ENCODE measurements at regions not wholly inside any gene's neighbourhood (a gene's known extent, or its start where the extent isn't known, plus 50 kb on each side); places are given as distances from the start of the nearest gene placed in this dataset.

GRCh38 chr4:141413366-141413765 is 192.7 kb downstream of the ZNF330 start:
- Histone ChIP-seq H3K4me1 (no peaks in the 10 kb centered on the region), H3K9me3 (no peaks in the 10 kb centered on the region), H3K36me3 (no peaks in the 10 kb centered on the region), H3K27me3 (no peaks in the 10 kb centered on the region), H3K4me3 (no peak overlapping the region), H3K27ac (no peak overlapping the region)
- TF ChIP-seq, protein P1, sequence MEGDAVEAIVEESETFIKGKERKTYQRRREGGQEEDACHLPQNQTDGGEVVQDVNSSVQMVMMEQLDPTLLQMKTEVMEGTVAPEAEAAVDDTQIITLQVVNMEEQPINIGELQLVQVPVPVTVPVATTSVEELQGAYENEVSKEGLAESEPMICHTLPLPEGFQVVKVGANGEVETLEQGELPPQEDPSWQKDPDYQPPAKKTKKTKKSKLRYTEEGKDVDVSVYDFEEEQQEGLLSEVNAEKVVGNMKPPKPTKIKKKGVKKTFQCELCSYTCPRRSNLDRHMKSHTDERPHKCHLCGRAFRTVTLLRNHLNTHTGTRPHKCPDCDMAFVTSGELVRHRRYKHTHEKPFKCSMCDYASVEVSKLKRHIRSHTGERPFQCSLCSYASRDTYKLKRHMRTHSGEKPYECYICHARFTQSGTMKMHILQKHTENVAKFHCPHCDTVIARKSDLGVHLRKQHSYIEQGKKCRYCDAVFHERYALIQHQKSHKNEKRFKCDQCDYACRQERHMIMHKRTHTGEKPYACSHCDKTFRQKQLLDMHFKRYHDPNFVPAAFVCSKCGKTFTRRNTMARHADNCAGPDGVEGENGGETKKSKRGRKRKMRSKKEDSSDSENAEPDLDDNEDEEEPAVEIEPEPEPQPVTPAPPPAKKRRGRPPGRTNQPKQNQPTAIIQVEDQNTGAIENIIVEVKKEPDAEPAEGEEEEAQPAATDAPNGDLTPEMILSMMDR (IDR thresholded peaks at IDR 0.05), result no peak
- no peak for TF ChIP-seq POLR2A (IDR thresholded peaks at IDR 0.05)
- no peak for TF ChIP-seq POLR2AphosphoS5 (IDR thresholded peaks at IDR 0.05)
- TF ChIP-seq EP300 (IDR thresholded peaks at IDR 0.05), result no peak
- DNase-seq (no peak), ATAC-seq (ENCODE audit: low FRiP score in 2 of 2) (no peak)
- WGBS, 2 donors, result 71 to 80% methylated on average over 2 of the region's 2 CpGs

DNA sequence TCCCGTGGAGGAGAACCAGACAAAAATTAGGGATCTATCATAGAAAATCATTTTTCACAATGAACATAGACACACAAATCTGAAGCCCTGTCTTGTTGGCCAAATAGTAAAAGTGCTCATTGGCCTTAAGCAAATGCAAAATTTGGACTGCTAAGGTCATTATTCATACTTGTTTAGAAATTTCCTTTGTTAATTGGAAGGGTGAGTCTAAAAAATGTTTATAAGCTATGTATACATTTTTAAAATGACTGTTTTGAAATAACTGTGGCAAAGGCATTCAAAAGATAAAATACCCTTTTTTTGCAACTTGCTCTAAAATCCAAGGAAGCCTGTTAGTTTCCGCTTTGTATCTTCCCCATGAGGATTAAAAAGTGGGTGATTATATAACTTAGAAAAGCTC is 195.0 kb downstream of the ZNF330 start:
- H3K9me3 ChIP-seq, result no peaks in the 10 kb centered on the region
- no peaks in the 10 kb centered on the region for H3K27me3 ChIP-seq
- H3K36me3 ChIP-seq, result no peaks in the 10 kb centered on the region
- no peak for ATAC-seq (ENCODE audit: low FRiP score in 2 of 2)
- no peak overlapping the region for H3K27ac ChIP-seq
- WGBS, 2 donors, result 70 to 72% methylated on average over 2 of the region's 2 CpGs
- H3K4me3 ChIP-seq, result no peak overlapping the region
- DNase-seq, result no peak
- H3K4me1 ChIP-seq, result no peaks in the 10 kb centered on the region
- TF ChIP-seq EP300 (IDR thresholded peaks at IDR 0.05), result no peak
- no peak for TF ChIP-seq POLR2AphosphoS5 (IDR thresholded peaks at IDR 0.05)
- no peak for TF ChIP-seq POLR2A (IDR thresholded peaks at IDR 0.05)
- TF ChIP-seq, protein P1 (IDR thresholded peaks at IDR 0.05), result no peak

DNA sequence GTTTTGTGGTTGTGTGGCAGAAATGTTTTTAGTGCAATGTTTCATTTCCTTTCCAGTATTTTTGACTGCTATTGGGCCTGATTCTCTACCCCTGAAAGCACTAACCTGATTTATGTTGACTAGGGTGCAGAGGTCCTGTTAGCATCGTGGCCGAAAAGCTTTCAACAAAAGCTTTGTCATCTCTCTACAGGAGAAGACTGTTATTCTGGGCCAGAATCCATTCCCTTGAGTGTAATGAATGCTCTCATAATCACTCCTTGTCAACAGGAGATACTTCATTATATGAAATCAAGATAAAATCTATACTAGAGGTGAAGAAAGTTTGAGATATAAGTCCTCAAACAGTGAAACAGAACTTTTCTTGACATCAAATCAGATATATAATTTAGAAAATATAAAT is 195.5 kb downstream of the ZNF330 start:
- ATAC-seq (ENCODE audit: low FRiP score in 2 of 2) (no peak), DNase-seq (no peak)
- no peaks in the 10 kb centered on the region for H3K9me3 ChIP-seq
- H3K36me3 ChIP-seq, result no peaks in the 10 kb centered on the region
- no peak overlapping the region for H3K27ac ChIP-seq
- H3K4me3 ChIP-seq, result no peak overlapping the region
- no peaks in the 10 kb centered on the region for H3K27me3 ChIP-seq
- WGBS, 2 donors, result 67 to 72% methylated on average over 2 of the region's 2 CpGs
- no peaks in the 10 kb centered on the region for H3K4me1 ChIP-seq
- no peak for TF ChIP-seq EP300 (IDR thresholded peaks at IDR 0.05)
- no peak for TF ChIP-seq POLR2AphosphoS5 (IDR thresholded peaks at IDR 0.05)
- TF ChIP-seq POLR2A (IDR thresholded peaks at IDR 0.05), result no peak
- TF ChIP-seq, protein P1 (IDR thresholded peaks at IDR 0.05), result no peak

GRCh38 chr4:141416677-141417363 is 196.1 kb downstream of the ZNF330 start:
- 84 to 85% methylated on average over 4 of the region's 4 CpGs for WGBS, 2 donors
- Histone ChIP-seq H3K27ac (no peak overlapping the region), H3K27me3 (no peaks in the 10 kb centered on the region), H3K36me3 (no peaks in the 10 kb centered on the region), H3K4me3 (no peak overlapping the region), H3K9me3 (no peaks in the 10 kb centered on the region), H3K4me1 (no peaks in the 10 kb centered on the region)
- TF ChIP-seq, protein P1 (IDR thresholded peaks at IDR 0.05), result no peak
- TF ChIP-seq POLR2A (IDR thresholded peaks at IDR 0.05) (no peak), POLR2AphosphoS5 (IDR thresholded peaks at IDR 0.05) (no peak), EP300 (IDR thresholded peaks at IDR 0.05) (no peak)
- DNase-seq, result no peak
- ATAC-seq (ENCODE audit: low FRiP score in 2 of 2), result no peak

DNA sequence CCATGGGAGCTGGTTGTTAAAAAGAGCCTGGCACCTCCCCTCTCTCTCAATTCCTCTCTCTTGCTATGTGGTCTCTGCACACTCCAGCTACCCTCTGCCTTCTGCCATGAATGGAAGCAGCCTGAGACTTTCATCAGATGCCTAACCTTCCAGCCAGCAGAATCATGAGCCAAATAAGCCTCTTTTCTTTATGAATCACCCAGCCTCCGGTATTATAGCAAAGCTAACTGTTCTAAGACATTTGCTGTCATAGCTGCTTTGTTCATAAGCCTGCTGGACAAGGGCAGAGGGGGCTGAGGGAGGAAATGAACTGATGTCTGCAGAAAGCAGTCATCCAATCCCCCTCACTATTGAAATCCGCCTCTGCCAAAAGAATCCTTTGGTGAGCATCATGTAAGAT is 196.7 kb downstream of the ZNF330 start:
- Histone ChIP-seq H3K27me3 (no peaks in the 10 kb centered on the region), H3K9me3 (no peaks in the 10 kb centered on the region), H3K27ac (no peak overlapping the region), H3K4me3 (no peak overlapping the region), H3K4me1 (no peaks in the 10 kb centered on the region), H3K36me3 (no peaks in the 10 kb centered on the region)
- ATAC-seq (ENCODE audit: low FRiP score in 2 of 2), result no peak
- WGBS, 2 donors, result 89 to 100% methylated on average over 2 of the region's 2 CpGs
- DNase-seq, result no peak
- TF ChIP-seq POLR2AphosphoS5 (IDR thresholded peaks at IDR 0.05), result no peak
- TF ChIP-seq EP300 (IDR thresholded peaks at IDR 0.05), result no peak
- TF ChIP-seq, protein P1 (IDR thresholded peaks at IDR 0.05), result no peak
